GM18867 (cell line): ENCODE measurements at regions not wholly inside any gene's neighbourhood (a gene's known extent, or its start where the extent isn't known, plus 50 kb on each side); places are given as distances from the start of the nearest gene placed in this dataset.
"Not testable (repeated sequence)": the region's sequence is repeated elsewhere in the genome, so short reads cannot be mapped to it uniquely, and the experiment has no call there.

ENCODE experiments used
- ATAC-seq: cut with Tn5 transposase; IDR thresholded peaks from one replicate; pipeline ENCODE4 v1.9.1; 2021; ENCODE audit warnings: mild to moderate bottlenecking, moderate library complexity; ENCODE audit not compliant: unreplicated experiment

DNA sequence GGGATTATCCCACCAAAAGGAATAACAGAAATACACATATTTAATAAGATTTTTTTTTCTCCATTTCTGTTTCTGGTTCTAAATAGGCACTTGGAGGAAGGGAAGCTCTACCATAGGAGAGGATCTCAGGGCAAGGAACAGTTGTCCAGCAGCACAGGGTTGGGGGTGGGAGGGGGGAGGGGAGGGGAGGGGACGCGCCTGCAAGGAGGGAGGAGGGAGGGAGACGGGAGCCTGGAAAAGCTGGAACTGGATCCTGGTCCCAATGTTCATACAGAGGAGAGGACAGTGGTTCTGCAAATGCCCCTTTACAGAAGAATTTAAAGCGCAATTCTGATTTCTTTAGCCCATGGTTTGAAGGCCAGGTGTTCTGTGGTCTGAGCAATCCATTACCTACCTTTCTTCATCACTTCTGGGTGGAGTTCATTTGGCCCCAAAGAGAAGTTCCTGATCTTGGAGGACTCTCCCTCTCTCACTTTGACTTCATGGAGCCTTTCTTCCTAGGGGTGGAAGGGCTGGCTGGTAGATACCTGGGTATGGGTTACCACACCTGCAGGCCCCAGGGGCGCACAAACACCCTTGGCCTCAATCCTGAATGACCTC is 348.9 kb upstream of the NCAM1 start:
- ATAC-seq: no peak

DNA sequence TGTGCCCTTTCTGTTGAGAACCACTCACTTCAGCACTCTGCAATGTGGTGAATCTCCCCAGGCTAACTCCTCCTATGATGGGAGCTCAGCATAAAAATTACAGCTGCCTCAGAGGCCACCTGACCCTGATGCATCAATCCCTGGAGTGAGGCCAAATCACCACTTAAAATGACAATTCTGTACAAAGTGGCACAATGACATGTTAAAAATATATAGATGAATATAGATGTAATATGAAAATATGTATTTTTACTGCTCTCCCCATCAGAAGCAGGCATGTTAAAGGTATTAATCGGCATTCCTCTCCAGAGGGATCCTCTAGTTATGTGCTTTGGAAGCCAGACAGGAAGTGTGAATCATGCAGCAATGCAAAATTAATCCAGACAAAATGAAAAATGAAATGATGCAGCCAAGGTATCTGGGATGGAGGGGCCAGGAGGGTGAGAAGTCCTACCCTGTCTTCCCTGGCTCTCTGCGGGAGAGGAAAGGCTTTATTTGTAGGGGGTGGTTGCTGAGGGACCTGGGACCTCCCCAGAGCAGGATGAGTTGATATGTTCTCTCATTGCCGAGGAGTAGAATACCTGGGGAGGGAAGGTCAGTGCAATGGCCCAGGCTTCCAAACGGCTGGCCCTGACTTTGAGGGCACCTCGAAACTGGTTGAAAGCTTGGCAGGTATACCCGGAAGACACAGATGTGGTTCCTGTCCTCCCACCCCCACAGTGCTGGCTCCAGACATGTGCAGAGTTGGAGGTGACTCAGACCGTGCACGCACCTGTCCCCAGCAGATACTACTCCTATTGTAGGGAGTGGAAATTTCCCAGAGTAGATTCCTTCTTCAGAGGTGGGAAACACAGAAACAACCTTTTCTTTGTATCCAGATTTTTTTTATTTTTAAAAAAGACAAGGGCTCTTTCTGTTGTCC is 347.9 kb upstream of the NCAM1 start:
- no peak for ATAC-seq

GRCh38 chr11:112614605-112615004 is 346.6 kb upstream of the NCAM1 start:
- ATAC-seq: no peak

DNA sequence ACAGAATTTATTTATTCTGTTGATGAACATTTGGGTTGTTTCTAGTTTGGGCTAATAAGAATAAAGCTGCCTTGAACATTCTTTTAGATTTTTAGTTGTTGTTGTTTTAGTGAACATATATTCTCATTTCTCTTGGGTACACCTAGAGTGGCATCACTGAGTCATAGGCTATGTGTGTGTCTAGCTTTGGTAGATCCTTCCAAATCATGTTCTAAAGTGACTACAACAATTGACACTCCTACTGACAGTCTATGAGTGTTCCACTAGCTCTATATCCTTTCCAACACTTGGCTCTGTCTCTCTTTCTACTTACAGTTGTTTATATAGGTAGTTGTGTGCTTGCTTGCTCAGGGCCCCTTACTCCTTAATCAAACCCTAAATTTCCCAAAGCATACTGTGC is 346.0 kb upstream of the NCAM1 start:
- ATAC-seq: no peak

GRCh38 chr11:112615891-112616290 is 345.3 kb upstream of the NCAM1 start:
- ATAC-seq: no peak

- ATAC-seq: no peak
Measured at GRCh38 chr11:112616327-112617097, 344.7 kb upstream of the NCAM1 start.

GRCh38 chr11:112617098-112617425 is 344.2 kb upstream of the NCAM1 start:
- ATAC-seq: no peak

DNA sequence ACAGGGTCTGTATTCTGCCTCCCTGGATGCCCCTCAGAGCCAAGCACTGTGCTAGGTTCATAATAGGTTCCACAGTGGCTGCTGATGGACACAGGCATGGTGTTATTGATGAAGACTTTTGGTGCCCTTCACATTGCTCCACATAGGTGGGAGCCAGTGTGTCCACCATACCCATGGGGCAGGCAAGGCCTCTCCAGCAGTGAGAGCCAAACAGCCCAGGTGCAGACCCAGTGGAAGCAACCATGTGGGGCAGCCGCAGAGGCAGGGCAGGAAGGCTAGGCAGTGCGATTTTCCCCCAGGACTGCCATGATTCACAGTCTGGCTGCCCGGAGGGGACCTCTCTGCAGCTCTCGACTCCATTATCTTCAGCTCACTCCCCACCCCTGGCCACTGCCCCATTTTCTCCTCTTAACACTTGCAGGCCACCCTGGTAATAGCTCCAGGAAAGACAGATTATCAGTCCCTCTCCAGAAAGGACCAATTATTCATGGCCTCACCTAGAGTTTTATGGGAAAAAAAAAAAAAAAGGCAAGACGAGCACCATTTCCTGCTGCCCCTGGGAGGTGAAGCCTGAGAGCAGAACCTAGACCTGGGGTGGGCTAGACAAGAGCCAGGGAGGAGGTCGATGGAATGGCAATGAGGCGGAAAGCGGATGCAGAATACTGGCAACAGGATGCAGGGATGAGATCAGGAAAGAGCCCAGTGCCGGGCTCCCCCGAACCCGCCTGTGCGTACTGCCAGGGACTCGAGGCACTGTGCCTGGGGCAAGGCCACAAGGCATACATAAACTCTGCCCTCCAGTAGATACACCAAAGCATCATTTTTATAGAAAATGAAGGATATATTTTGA is 343.0 kb upstream of the NCAM1 start:
- ATAC-seq: no peak

GRCh38 chr11:112619106-112619505 is 342.1 kb upstream of the NCAM1 start:
- no peak for ATAC-seq

DNA sequence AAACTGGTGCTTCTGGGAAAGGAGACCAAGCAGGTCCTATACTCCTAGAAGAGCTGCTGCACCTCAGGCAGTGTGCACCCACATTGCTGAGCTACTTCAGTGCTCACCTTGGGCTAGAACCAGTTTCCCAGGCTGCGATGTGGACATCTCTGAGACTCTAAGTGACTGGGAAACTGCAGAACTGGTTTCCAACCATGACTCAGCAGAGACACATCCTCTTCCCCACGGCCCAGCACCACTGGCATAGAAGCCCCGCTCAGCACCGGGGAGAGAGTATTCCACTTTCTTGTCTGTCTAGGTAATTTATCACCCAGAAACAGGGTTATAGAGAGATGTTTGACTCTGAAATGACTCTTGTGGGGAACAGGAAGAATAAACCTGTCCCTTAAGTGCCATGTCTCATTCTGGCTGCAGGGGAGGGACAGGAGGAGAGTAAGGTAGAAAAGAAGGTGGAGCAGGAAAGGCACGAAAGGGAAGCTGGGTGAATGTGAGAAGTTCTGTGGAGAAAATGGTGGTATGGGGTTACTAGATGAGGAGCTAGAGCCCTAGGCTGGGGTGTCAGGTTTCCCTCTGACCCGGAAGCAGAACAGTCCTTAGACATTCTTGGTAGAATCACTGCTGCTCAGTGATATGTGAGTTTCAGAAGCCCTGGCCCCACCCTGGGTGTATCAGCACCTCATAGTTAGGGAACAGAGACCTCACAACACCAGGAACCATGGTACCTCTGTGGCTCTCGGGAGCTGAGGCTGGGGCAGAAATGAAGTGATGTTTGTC is 340.4 kb upstream of the NCAM1 start:
- no peak for ATAC-seq

DNA sequence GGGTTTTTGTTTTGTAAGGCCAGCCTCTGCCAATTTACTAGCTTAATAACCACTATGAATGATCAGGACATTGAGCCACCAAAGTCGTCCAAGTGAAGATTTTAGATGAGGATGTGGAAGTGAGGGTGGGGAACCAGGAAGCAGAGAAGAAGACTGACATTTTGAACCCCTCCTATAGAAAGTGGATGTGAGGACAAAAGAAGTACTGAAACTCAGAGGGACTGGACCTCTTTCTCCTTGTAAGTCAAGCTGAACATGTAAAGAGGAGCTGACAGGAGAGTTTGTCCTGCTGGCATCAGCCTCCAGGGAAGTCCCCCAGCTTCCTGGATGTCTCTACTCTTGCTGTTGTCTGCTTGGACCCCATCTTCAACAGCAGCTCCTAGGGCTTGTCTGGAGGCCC is 338.2 kb upstream of the NCAM1 start:
- no peak for ATAC-seq

DNA sequence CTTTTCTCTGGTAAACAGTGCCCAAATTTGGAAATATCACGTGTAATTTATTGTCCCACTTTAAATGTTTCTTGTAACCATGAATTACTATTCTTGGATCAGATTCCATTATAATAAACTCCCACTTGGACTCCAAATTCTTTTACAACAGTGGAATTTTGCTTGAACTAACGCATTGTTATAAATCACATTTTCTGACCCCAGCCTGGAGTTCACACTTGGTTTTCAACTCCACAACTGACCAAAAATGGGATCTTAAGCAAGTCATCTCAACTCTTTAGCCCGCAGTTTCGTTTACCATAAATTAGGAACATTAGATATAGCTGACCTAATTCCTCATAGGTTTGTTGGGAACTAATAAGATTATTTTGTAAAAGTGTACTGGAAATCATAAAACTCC is 336.8 kb upstream of the NCAM1 start:
- ATAC-seq: no peak

DNA sequence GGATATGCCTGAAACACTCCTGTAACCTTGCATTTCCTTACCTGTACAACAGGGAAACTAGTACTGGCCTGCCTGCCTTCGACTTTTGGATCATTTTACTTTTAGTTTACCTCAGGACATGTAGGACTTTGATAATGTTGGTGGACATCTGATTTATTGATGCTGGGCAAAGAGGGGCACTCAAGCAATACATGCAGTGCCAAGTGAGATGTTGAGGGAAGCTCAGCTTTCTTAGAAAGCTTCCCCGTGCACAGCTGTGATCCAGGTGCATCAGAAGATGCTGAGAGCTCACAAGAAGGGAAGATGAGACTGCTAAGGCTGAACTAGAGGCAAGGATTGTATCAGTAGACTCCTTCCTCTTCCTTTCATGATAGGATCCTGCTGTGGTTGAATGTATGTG is 336.2 kb upstream of the NCAM1 start:
- ATAC-seq: not testable (repeated sequence)

- ATAC-seq: no peak
Measured at GRCh38 chr11:112625814-112626213, 335.4 kb upstream of the NCAM1 start.

DNA sequence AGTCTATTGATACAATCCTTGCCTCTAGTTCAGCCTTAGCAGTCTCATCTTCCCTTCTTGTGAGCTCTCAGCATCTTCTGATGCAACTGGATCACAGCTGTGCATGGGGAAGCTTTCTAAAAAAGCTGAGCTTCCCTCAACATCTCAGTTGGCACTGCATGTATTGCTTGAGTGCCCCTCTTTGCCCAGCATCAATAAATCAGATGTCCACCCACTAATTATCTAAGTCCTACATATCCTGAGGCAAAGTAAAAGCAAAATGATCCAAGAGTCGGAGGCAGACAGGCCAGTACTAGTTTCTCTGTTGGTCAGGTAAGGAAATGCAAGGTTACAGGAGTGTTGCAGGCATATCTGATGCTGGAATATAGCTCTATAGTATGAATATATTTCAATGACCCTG is 334.5 kb upstream of the NCAM1 start:
- ATAC-seq: no peak

- peak; percentile 59 for ATAC-seq
Measured at GRCh38 chr11:112627588-112628045, 333.6 kb upstream of the NCAM1 start.

GRCh38 chr11:112628676-112629075 is 332.5 kb upstream of the NCAM1 start:
- no peak for ATAC-seq

DNA sequence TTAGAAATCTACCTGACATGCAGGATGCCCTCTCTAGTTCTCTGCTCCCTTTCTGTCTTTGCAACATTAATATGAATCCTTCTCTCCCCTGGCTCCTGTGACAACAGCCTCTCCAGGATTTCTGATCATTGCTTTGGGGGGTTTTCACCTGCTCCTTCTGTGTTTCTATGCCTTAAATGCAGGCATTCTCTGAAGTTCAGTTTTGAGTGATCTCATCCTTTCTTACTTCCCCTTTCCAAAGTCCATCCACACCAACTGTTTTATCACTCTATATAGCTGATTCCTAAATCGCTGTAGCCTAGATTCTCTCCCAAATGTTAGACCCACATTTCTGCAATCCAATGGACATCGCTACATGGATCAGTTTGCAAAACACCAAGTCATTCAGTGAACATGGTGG is 330.7 kb upstream of the NCAM1 start:
- no peak for ATAC-seq

DNA sequence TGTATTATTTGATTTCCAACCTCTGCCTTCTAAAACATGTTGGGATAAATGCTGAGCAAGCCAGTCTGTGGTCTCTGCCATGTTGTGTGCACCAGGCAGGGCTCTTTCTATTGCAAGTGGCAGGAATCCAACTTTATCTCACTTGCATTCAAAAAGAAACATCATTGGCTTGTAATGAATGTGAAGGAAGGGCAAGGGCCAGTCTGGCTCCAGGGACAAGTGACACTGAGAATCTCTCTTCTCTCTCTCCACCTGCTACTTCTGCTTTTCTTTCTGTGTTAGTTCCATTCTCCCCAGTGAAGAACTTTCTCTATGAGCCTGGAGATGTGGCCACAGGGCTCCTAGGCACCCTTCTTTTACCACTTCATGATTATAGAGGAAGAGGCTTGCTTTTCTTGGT is 329.9 kb upstream of the NCAM1 start:
- peak; percentile 47 for ATAC-seq

GRCh38 chr11:112632866-112633505 is 328.2 kb upstream of the NCAM1 start:
- no peak for ATAC-seq
